Suprapubic skin (tissue), 4 donors: ENCODE measurements at regions not wholly inside any gene's neighbourhood (a gene's known extent, or its start where the extent isn't known, plus 50 kb on each side); places are given as distances from the start of the nearest gene placed in this dataset.

Source experiments
- DNase-seq, 2 donors: peaks; one replicate each; pipeline ENCODE4 v3.0.0-alpha.2; 2019; ENCODE audit warnings: low spot score in 2 of 2
- H3K27ac ChIP-seq: fragments of 200-600 bp; sonication (generic); one replicate; pipeline ENCODE4 v1.5.1; 2019
- H3K27me3 ChIP-seq: fragments of 200-600 bp; sonication (generic); one replicate; pipeline ENCODE4 v1.5.1; 2019
- H3K36me3 ChIP-seq: fragments of 200-600 bp; sonication (generic); one replicate; pipeline ENCODE4 v1.5.1; 2019
- H3K4me1 ChIP-seq: fragments of 200-600 bp; sonication (generic); one replicate; pipeline ENCODE4 v1.5.1; 2019
- H3K4me3 ChIP-seq: fragments of 200-600 bp; sonication (generic); one replicate; pipeline ENCODE4 v1.5.1; 2019; ENCODE audit warnings: mild to moderate bottlenecking
- H3K9me3 ChIP-seq: fragments of 200-600 bp; sonication (generic); one replicate; pipeline ENCODE4 v1.5.1; 2019
- EP300 ChIP-seq: sonication (generic); formaldehyde crosslinking; IDR thresholded peaks from one replicate; pipeline ENCODE4 v1.6.1; 2017; ENCODE audit warnings: antibody characterized with exemption
- POLR2A ChIP-seq, 2 donors: fragments of 450-650 bp; IDR thresholded peaks; one replicate each; pipeline ENCODE4 v1.6.1; 2017; ENCODE audit warnings: antibody characterized with exemption in 2 of 2, mild to moderate bottlenecking in 2 of 2, moderate library complexity in 2 of 2
- POLR2AphosphoS5 ChIP-seq, 3 donors: sonication (generic); formaldehyde crosslinking; IDR thresholded peaks; one replicate each; pipeline ENCODE4 v1.6.1; 2017; ENCODE audit warnings: antibody characterized with exemption in 3 of 3
- WGBS: methylation state at CpG from one replicate; pipeline ENCODE4 v1.1.5; 2018; 5-methylcytosine and 5-hydroxymethylcytosine counted together
- TF ChIP-seq, protein P1 (sequence below), 2 donors: fragments of 200-600 bp in 1 of 2; fragments of 450-650 bp in 1 of 2; sonication (generic) in 1 of 2; IDR thresholded peaks; one replicate each; pipeline ENCODE4 v1.5.1; 2016 to 2019; ENCODE audit warnings: antibody characterized with exemption in 2 of 2, mild to moderate bottlenecking in 1 of 2, moderate library complexity in 1 of 2

- Histone ChIP-seq H3K4me3 (no peak overlapping the region), H3K27me3 (no peaks in the 10 kb centered on the region), H3K9me3 (no peaks in the 10 kb centered on the region), H3K27ac (no peak overlapping the region), H3K4me1 (no peaks in the 10 kb centered on the region), H3K36me3 (no peaks in the 10 kb centered on the region)
- 76% methylated on average over 6 of the region's 6 CpGs for WGBS
- no peak for DNase-seq
- TF ChIP-seq POLR2AphosphoS5 (IDR thresholded peaks at IDR 0.05): no peak
- no peak for TF ChIP-seq POLR2A (IDR thresholded peaks at IDR 0.05)
- TF ChIP-seq, protein P1, sequence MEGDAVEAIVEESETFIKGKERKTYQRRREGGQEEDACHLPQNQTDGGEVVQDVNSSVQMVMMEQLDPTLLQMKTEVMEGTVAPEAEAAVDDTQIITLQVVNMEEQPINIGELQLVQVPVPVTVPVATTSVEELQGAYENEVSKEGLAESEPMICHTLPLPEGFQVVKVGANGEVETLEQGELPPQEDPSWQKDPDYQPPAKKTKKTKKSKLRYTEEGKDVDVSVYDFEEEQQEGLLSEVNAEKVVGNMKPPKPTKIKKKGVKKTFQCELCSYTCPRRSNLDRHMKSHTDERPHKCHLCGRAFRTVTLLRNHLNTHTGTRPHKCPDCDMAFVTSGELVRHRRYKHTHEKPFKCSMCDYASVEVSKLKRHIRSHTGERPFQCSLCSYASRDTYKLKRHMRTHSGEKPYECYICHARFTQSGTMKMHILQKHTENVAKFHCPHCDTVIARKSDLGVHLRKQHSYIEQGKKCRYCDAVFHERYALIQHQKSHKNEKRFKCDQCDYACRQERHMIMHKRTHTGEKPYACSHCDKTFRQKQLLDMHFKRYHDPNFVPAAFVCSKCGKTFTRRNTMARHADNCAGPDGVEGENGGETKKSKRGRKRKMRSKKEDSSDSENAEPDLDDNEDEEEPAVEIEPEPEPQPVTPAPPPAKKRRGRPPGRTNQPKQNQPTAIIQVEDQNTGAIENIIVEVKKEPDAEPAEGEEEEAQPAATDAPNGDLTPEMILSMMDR (IDR thresholded peaks at IDR 0.05): no peak
- no peak for TF ChIP-seq EP300
These were observed 64.4 kb downstream of the CCDC54 start for GRCh38 chr3:107441617-107442016.

DNA sequence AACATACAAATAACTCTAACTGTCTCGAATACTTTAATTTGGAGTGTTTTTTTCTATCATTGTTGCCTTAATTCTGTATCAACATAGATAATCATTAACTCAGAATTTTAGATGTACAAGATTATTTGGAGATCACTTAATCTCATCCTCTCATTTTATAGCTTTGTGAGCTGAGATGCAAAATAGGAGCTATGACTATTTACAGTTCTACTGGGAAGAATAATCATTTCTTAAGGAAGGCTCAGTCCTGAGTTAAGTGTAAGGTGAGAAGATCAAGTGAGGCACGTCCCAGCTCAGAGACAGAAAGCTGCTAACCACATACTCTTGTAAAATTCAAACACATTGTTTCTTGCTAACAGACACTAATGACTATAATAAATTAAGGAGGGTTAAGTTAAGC is 66.2 kb downstream of the CCDC54 start:
- no peak for TF ChIP-seq EP300
- Histone ChIP-seq H3K36me3 (no peaks in the 10 kb centered on the region), H3K27me3 (no peaks in the 10 kb centered on the region), H3K27ac (no peak overlapping the region), H3K4me1 (no peaks in the 10 kb centered on the region), H3K4me3 (no peak overlapping the region), H3K9me3 (no peaks in the 10 kb centered on the region)
- 62% methylated on average over 2 of the region's 2 CpGs for WGBS
- DNase-seq: no peak

- Histone ChIP-seq H3K27me3 (no peaks in the 10 kb centered on the region), H3K4me3 (no peak overlapping the region), H3K4me1 (no peaks in the 10 kb centered on the region), H3K9me3 (no peaks in the 10 kb centered on the region), H3K27ac (no peak overlapping the region), H3K36me3 (no peaks in the 10 kb centered on the region)
- 56% methylated on average over 1 of the region's 1 CpG for WGBS
- no peak for DNase-seq
- no peak for TF ChIP-seq POLR2A (IDR thresholded peaks at IDR 0.05)
- no peak for TF ChIP-seq POLR2AphosphoS5 (IDR thresholded peaks at IDR 0.05)
- TF ChIP-seq, protein P1 (IDR thresholded peaks at IDR 0.05): no peak
- no peak for TF ChIP-seq EP300
These were observed 69.5 kb downstream of the CCDC54 start for GRCh38 chr3:107446706-107447105.

- H3K4me1 ChIP-seq: no peaks in the 10 kb centered on the region
- TF ChIP-seq EP300: no peak
- TF ChIP-seq, protein P1 (IDR thresholded peaks at IDR 0.05): no peak
- no peak for TF ChIP-seq POLR2A (IDR thresholded peaks at IDR 0.05)
- no peak for TF ChIP-seq POLR2AphosphoS5 (IDR thresholded peaks at IDR 0.05)
- 71% methylated on average over 2 of the region's 2 CpGs for WGBS
These were observed 72.4 kb upstream of the BBX start for GRCh38 chr3:107450254-107450893.

DNA sequence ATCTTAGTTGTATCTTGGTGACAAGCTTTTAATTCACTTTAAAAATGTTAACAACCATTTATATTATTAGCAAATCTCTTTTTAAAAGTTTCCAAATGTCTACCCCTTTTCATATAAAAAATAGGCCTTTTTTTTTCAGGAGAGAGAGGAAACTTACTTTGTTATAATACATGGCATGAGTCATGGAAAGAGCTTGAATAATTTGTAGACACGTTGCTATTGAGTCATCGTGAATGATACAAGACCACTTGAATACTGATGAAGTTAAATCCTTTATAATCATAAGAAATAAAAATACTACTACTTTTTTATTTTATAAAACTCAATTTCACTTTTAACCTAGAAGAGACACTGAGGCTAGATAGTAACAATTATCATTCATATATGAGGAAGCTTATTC is 70.3 kb upstream of the BBX start:
- Histone ChIP-seq H3K4me1 (no peaks in the 10 kb centered on the region), H3K36me3 (no peaks in the 10 kb centered on the region), H3K9me3 (no peaks in the 10 kb centered on the region), H3K27me3 (no peaks in the 10 kb centered on the region), H3K27ac (no peak overlapping the region), H3K4me3 (no peak overlapping the region)
- WGBS: 75% methylated on average over 2 of the region's 2 CpGs
- DNase-seq: no peak
- TF ChIP-seq, protein P1 (IDR thresholded peaks at IDR 0.05): no peak
- TF ChIP-seq POLR2A (IDR thresholded peaks at IDR 0.05): no peak
- TF ChIP-seq POLR2AphosphoS5 (IDR thresholded peaks at IDR 0.05): no peak

More at GRCh38 chr3:107450254-107450893, 72.4 kb upstream of the BBX start:
- Histone ChIP-seq H3K36me3 (no peaks in the 10 kb centered on the region), H3K9me3 (no peaks in the 10 kb centered on the region), H3K27me3 (no peaks in the 10 kb centered on the region), H3K4me3 (no peak overlapping the region), H3K27ac (no peak overlapping the region)
- DNase-seq: no peak

GRCh38 chr3:107453504-107453903 is 69.3 kb upstream of the BBX start:
- Histone ChIP-seq H3K27me3 (no peaks in the 10 kb centered on the region), H3K4me3 (no peak overlapping the region), H3K9me3 (no peaks in the 10 kb centered on the region), H3K27ac (no peak overlapping the region), H3K36me3 (no peaks in the 10 kb centered on the region), H3K4me1 (no peaks in the 10 kb centered on the region)
- WGBS: 91% methylated on average over 2 of the region's 2 CpGs
- TF ChIP-seq POLR2AphosphoS5 (IDR thresholded peaks at IDR 0.05): no peak
- no peak for TF ChIP-seq EP300
- TF ChIP-seq POLR2A (IDR thresholded peaks at IDR 0.05): no peak
- TF ChIP-seq, protein P1 (IDR thresholded peaks at IDR 0.05): no peak
- DNase-seq: no peak
